IPS-NIHi7 (cell line): ENCODE measurements at regions not wholly inside any gene's neighbourhood (a gene's known extent, or its start where the extent isn't known, plus 50 kb on each side); places are given as distances from the start of the nearest gene placed in this dataset.

Experiments
- DNase-seq: peaks from one replicate; pipeline ENCODE4 v3.0.0; 2012; ENCODE audit warnings: mixed read lengths; ENCODE audit errors: extremely low spot score

- DNase-seq: no peak
Observed at GRCh38 chr1:235027076-235027861, 101.4 kb downstream of the TOMM20 start.

- no peak for DNase-seq
Observed at GRCh38 chr1:235025422-235025984, 103.1 kb downstream of the TOMM20 start.

- no peak for DNase-seq
Observed at GRCh38 chr1:235024711-235025421, 103.8 kb downstream of the TOMM20 start.

- no peak for DNase-seq
Observed at GRCh38 chr1:235023711-235024439, 104.8 kb downstream of the TOMM20 start.

GRCh38 chr1:235022981-235023710, 105.5 kb downstream of the TOMM20 start:
- no peak for DNase-seq

- no peak for DNase-seq
Observed at GRCh38 chr1:235022341-235022980, 106.2 kb downstream of the TOMM20 start.

GRCh38 chr1:235021815-235022214, 106.8 kb downstream of the TOMM20 start:
- no peak for DNase-seq

- DNase-seq: no peak
Observed at GRCh38 chr1:235021321-235021720, 107.3 kb downstream of the TOMM20 start.

GRCh38 chr1:235019961-235020360, 108.7 kb downstream of the TOMM20 start:
- DNase-seq: no peak

GRCh38 chr1:235019471-235019870, 109.2 kb downstream of the TOMM20 start:
- DNase-seq: no peak

GRCh38 chr1:235018720-235019444, 109.8 kb downstream of the TOMM20 start:
- no peak for DNase-seq

GRCh38 chr1:235018161-235018560, 110.5 kb downstream of the TOMM20 start:
- DNase-seq: no peak

- no peak for DNase-seq
Observed at GRCh38 chr1:235017719-235018118, 110.9 kb downstream of the TOMM20 start.

GRCh38 chr1:235017191-235017590, 111.4 kb downstream of the TOMM20 start:
- DNase-seq: no peak

GRCh38 chr1:235015291-235015985, 113.2 kb downstream of the TOMM20 start:
- no peak for DNase-seq

- no peak for DNase-seq
Observed at GRCh38 chr1:235014756-235015155, 113.9 kb downstream of the TOMM20 start.

GRCh38 chr1:235013512-235013911, 115.1 kb downstream of the TOMM20 start:
- no peak for DNase-seq

- no peak for DNase-seq
Observed at GRCh38 chr1:235012436-235013210, 116.0 kb downstream of the TOMM20 start.
